ENCODE measurements at regions not wholly inside any gene's neighbourhood (a gene's known extent, or its start where the extent isn't known, plus 50 kb on each side); places are given as distances from the start of the nearest gene placed in this dataset.

DNA sequence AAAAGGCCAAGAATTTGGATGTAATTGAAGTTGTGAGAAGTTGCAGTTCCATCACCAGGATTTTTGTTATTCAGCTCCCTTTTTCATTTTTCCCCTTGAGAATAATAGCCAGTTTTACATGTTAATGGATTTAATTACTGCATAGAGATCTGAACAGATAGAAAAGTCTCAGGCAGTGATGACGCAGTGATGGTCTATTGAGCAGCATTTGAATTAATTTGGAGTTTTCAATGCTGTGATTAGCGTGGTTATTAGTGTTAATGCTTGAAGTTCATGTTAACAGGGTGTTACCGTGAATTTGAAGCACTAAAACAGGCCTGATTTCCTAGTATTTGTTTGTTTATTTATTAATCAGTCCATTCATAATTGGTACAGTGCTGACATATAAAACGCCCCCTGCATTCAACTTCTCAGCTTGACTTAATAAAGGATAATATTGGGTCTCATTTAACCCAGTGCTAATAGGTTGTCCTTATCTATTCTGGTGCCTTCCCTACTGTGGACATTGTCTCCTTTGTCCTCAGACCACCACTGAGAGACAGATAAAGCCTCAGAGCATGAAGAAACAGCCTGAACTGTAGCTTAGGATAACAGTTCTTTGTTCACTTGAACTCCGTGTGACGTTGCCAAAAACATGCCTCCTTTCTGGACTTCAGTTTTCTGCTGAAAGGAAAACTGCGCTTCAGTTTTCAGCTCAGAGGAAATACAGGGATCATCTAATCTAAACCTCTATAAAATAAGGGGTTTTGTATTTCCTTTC is 82.4 kb downstream of the RTP4 start:
- no peaks in the 10 kb centered on the region for H3K4me1 ChIP-seq (replicated peaks)
- no peaks in the 10 kb centered on the region for H3K9me3 ChIP-seq
- TF ChIP-seq, protein P1, sequence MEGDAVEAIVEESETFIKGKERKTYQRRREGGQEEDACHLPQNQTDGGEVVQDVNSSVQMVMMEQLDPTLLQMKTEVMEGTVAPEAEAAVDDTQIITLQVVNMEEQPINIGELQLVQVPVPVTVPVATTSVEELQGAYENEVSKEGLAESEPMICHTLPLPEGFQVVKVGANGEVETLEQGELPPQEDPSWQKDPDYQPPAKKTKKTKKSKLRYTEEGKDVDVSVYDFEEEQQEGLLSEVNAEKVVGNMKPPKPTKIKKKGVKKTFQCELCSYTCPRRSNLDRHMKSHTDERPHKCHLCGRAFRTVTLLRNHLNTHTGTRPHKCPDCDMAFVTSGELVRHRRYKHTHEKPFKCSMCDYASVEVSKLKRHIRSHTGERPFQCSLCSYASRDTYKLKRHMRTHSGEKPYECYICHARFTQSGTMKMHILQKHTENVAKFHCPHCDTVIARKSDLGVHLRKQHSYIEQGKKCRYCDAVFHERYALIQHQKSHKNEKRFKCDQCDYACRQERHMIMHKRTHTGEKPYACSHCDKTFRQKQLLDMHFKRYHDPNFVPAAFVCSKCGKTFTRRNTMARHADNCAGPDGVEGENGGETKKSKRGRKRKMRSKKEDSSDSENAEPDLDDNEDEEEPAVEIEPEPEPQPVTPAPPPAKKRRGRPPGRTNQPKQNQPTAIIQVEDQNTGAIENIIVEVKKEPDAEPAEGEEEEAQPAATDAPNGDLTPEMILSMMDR (IDR thresholded peaks at IDR 0.05) = no peak
- TF ChIP-seq POLR2AphosphoS5 (IDR thresholded peaks at IDR 0.05) = no peak
- no peak for TF ChIP-seq POLR2A (IDR thresholded peaks at IDR 0.05)
- H3K36me3 ChIP-seq = no peaks in the 10 kb centered on the region
- 65% methylated on average over 7 of the region's 7 CpGs for WGBS
- intact Hi-C loops (cut with DNase I) = no loop called here
- no peak overlapping the region for H3K4me3 ChIP-seq
- no peaks in the 10 kb centered on the region for H3K27me3 ChIP-seq (replicated peaks; ENCODE audit: insufficient read depth)
- DNase-seq (ENCODE audit: low spot score) = no peak
- H3K27ac ChIP-seq = no peak overlapping the region

DNA sequence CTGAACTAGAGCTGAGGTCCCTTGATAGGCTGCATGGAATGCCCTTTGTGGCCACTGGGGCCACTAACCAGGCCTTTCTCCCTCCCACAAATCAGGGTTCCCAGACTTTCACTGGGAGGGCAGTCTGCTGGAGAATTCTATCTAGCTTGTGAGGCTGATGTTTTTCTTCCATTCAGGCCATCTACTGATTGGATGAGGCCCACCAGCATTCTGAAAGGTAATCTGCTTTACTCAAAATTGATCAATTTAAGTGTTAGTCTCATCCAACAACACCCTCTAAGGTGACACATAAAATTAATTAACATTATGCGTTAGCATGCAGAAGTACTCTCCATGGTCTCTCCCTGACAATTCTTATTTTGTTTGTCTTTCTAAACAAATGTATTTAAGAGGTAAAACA is 80.5 kb downstream of the RTP4 start:
- no peaks in the 10 kb centered on the region for H3K27me3 ChIP-seq (replicated peaks; ENCODE audit: insufficient read depth)
- H3K36me3 ChIP-seq = no peaks in the 10 kb centered on the region
- no peak for DNase-seq (ENCODE audit: low spot score)
- TF ChIP-seq POLR2A (IDR thresholded peaks at IDR 0.05) (no peak), POLR2AphosphoS5 (IDR thresholded peaks at IDR 0.05) (no peak)
- TF ChIP-seq, protein P1 (IDR thresholded peaks at IDR 0.05) = no peak
- intact Hi-C loops (cut with DNase I) = no loop called here
- H3K27ac ChIP-seq = no peak overlapping the region
- WGBS = 97% methylated on average over 1 of the region's 1 CpG
- no peaks in the 10 kb centered on the region for H3K9me3 ChIP-seq
- no peaks in the 10 kb centered on the region for H3K4me1 ChIP-seq (replicated peaks)
- no peak overlapping the region for H3K4me3 ChIP-seq

DNA sequence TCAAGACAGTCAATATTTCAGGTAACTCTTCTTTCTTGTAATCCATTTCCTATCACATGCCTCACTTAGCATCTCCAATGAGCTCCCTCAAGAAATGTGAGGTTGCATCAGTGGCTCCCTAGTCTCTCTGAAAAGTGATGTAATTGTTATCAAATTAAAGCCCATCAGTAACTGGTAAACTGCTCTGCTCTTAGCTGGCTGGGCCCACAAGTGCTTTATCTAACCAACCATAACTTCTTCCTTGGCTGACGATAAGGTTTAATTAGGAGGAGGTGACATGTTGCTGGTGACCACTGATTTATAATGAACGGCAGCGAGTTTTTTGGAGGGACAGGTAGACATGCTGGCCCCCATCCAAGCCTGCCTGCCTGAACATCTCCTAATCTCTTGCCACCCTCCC is 79.6 kb downstream of the RTP4 start:
- TF ChIP-seq, protein P1 (IDR thresholded peaks at IDR 0.05) = no peak
- no peak for TF ChIP-seq POLR2AphosphoS5 (IDR thresholded peaks at IDR 0.05)
- TF ChIP-seq POLR2A (IDR thresholded peaks at IDR 0.05) = no peak
- no peaks in the 10 kb centered on the region for H3K9me3 ChIP-seq
- 66% methylated on average over 3 of the region's 3 CpGs for WGBS

DNA sequence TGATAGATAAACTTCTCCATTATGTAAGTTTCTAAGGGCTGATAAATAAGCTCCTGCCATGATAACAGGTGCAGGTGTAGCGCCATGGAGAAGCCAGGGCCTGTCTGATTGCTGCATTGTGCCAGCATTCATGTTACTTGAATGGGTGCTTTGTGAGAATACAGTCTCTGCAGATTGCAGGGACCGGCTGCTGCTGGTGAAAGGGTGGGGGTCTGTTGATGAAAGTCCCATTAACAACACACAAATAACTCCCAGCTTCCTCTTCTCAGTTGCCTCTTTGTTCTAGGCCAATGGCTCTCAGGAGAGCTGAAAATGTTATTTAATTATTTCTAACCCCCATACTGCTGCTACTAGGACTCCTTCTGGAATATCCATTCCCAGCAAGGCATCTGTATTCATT is 77.2 kb downstream of the RTP4 start:
- 45% methylated on average over 2 of the region's 2 CpGs for WGBS
- DNase-seq (ENCODE audit: low spot score) = no peak
- Histone ChIP-seq H3K27me3 (replicated peaks; ENCODE audit: insufficient read depth) (no peaks in the 10 kb centered on the region), H3K9me3 (no peaks in the 10 kb centered on the region), H3K4me1 (replicated peaks) (no peaks in the 10 kb centered on the region), H3K27ac (no peak overlapping the region), H3K4me3 (no peak overlapping the region), H3K36me3 (no peaks in the 10 kb centered on the region)
- intact Hi-C loops (cut with DNase I) = no loop called here
- TF ChIP-seq POLR2A (IDR thresholded peaks at IDR 0.05) (no peak), POLR2AphosphoS5 (IDR thresholded peaks at IDR 0.05) (no peak)
- TF ChIP-seq, protein P1 (IDR thresholded peaks at IDR 0.05) = no peak

More for the DNA sequence above, 79.6 kb downstream of the RTP4 start:
- H3K27me3 ChIP-seq (replicated peaks; ENCODE audit: insufficient read depth) = no peaks in the 10 kb centered on the region
- no peak overlapping the region for H3K4me3 ChIP-seq
- no peak overlapping the region for H3K27ac ChIP-seq
- DNase-seq (ENCODE audit: low spot score) = no peak
- no peaks in the 10 kb centered on the region for H3K36me3 ChIP-seq
- H3K4me1 ChIP-seq (replicated peaks) = no peaks in the 10 kb centered on the region
- intact Hi-C loops (cut with DNase I) = no loop called here

DNA sequence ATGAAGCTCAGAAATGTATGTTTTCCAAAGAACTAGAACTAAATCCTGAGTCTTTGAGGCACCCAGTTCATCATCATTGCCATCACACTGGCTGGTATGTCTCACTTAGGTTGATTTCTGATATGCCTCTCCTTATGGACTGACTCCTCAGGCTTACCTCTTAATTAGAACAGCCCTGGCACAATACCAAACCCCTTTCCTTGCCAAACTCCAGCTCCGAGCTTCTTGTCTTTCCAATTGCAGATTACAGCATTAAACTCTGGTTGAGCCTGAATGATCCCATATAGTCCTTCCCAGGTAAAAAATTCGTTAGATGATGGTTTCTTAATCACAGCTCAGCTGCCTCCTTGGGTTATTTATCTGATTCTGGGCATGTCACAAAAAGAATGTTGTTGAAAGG is 66.3 kb downstream of the RTP4 start:
- 28% methylated on average over 2 of the region's 2 CpGs for WGBS
- intact Hi-C loops (cut with DNase I) = no loop called here
- no peaks in the 10 kb centered on the region for H3K36me3 ChIP-seq
- TF ChIP-seq, protein P1 (IDR thresholded peaks at IDR 0.05) = no peak
- no peak for TF ChIP-seq POLR2A (IDR thresholded peaks at IDR 0.05)
- TF ChIP-seq POLR2AphosphoS5 (IDR thresholded peaks at IDR 0.05) = no peak
- no peak overlapping the region for H3K4me3 ChIP-seq
- DNase-seq (ENCODE audit: low spot score) = no peak
- no peaks in the 10 kb centered on the region for H3K4me1 ChIP-seq (replicated peaks)
- H3K27ac ChIP-seq = no peak overlapping the region
- no peaks in the 10 kb centered on the region for H3K9me3 ChIP-seq
- H3K27me3 ChIP-seq (replicated peaks; ENCODE audit: insufficient read depth) = no peaks in the 10 kb centered on the region

Measured in prostate gland (tissue), 2 donors.